Tibial nerve (tissue), 4 donors: ENCODE measurements at regions not wholly inside any gene's neighbourhood (a gene's known extent, or its start where the extent isn't known, plus 50 kb on each side); places are given as distances from the start of the nearest gene placed in this dataset.

Source experiments
- DNase-seq, 2 donors: peaks; one replicate each; pipeline ENCODE4 v3.0.0-alpha.2; 2019; ENCODE audit warnings: low spot score in 2 of 2
- H3K27ac ChIP-seq, 4 donors: fragments of 200-600 bp; sonication (generic) in 3 of 4; one replicate each; pipeline ENCODE4 v1.5.1; 2017 to 2019; ENCODE audit warnings: mild to moderate bottlenecking in 1 of 4
- H3K27me3 ChIP-seq, 2 donors: fragments of 200-600 bp; sonication (generic) in 1 of 2; one replicate each; pipeline versions ENCODE4 v1.5.1 to v1.6.0; 2017 to 2019
- H3K36me3 ChIP-seq, 3 donors: fragments of 200-600 bp; sonication (generic); one replicate each; pipeline ENCODE4 v1.5.1; 2018 to 2019
- H3K4me1 ChIP-seq, 4 donors: fragments of 200-600 bp; sonication (generic) in 3 of 4; one replicate each; pipeline ENCODE4 v1.5.1; 2017 to 2019
- H3K4me3 ChIP-seq, 4 donors: fragments of 200-600 bp; sonication (generic) in 3 of 4; one replicate each; pipeline ENCODE4 v1.5.1; 2017 to 2019; ENCODE audit warnings: mild to moderate bottlenecking in 1 of 4, moderate library complexity in 1 of 4
- H3K9me3 ChIP-seq, 4 donors: fragments of 200-600 bp; sonication (generic) in 3 of 4; one replicate each; pipeline ENCODE4 v1.5.1; 2017 to 2019
- EP300 ChIP-seq, 2 donors: sonication (generic); formaldehyde crosslinking; IDR thresholded peaks; one replicate each; pipeline ENCODE4 v1.6.1; 2017; ENCODE audit warnings: antibody characterized with exemption in 2 of 2, mild to moderate bottlenecking in 1 of 2
- POLR2A ChIP-seq, 2 donors: fragments of 450-650 bp; IDR thresholded peaks; one replicate each; pipeline ENCODE4 v1.6.1; 2017; ENCODE audit warnings: antibody characterized with exemption in 2 of 2, mild to moderate bottlenecking in 2 of 2, moderate library complexity in 2 of 2
- WGBS, 2 donors: methylation state at CpG; one replicate each; pipeline ENCODE4 v1.1.5; 2018; 5-methylcytosine and 5-hydroxymethylcytosine counted together
- TF ChIP-seq, protein P1 (sequence below), 5 experiments: fragments of 200-600 bp in 3 of 5; fragments of 450-650 bp in 2 of 5; sonication (generic) in 3 of 5; IDR thresholded peaks; one replicate each; pipeline ENCODE4 v1.5.1; 2016 to 2019; ENCODE audit warnings: antibody characterized with exemption in 5 of 5, mild to moderate bottlenecking in 3 of 5, moderate library complexity in 2 of 5

DNA sequence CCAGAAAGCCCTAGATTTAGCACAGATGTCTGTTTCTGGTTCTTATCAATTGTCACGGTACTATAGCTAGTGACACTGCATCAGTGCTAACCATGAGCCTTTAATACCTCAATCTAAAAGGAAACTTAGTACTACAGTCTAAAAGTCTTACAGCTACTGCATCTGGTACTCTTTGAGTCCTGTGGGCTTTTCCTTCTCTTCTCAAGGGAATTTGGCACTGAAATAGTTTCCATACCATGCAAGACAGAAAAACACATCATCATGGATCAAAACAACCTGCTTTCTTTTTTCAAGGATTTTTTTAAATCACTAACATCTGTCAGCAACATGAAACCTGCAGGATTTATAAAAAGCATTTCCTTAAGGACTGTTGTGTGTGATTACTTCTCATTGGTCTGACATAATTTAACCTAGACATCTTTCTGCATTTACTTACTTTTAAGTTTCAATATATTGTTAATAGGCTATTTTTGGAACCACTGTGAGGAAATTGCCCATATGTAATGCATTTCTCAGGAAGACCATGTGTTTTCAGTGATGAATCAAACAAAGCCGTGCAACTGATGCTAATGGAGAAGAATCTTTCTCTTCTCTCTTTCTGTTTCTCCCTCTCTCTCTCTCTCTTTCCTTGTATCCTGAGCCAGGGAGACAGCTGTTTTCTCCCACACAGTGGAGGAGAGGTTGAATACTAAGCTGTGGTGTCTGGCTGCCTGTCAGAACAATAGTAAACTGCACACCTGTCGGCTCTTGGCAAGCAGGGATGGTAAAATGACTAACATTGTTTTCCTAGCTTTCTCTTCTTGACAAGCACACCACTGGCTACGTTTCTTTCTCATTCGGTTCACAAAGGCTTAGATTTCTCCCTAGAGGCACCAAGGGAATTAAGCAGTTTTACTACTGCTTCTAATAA lies 273.4 kb downstream of the CSNK1G3 start:
- Histone ChIP-seq H3K27me3 (no peaks in the 10 kb centered on the region), H3K27ac (no peak overlapping the region), H3K4me3 (no peak overlapping the region), H3K9me3 (peaks cover 0 to 22% (median 0%) of the 10 kb centered on the region in 4 donors), H3K36me3 (no peaks in the 10 kb centered on the region), H3K4me1 (peaks cover 0 to 22% (median 9%) of the 10 kb centered on the region in 4 donors)
- TF ChIP-seq POLR2A (IDR thresholded peaks at IDR 0.05) (no peak), EP300 (IDR thresholded peaks at IDR 0.05) (no peak)
- TF ChIP-seq, protein P1, sequence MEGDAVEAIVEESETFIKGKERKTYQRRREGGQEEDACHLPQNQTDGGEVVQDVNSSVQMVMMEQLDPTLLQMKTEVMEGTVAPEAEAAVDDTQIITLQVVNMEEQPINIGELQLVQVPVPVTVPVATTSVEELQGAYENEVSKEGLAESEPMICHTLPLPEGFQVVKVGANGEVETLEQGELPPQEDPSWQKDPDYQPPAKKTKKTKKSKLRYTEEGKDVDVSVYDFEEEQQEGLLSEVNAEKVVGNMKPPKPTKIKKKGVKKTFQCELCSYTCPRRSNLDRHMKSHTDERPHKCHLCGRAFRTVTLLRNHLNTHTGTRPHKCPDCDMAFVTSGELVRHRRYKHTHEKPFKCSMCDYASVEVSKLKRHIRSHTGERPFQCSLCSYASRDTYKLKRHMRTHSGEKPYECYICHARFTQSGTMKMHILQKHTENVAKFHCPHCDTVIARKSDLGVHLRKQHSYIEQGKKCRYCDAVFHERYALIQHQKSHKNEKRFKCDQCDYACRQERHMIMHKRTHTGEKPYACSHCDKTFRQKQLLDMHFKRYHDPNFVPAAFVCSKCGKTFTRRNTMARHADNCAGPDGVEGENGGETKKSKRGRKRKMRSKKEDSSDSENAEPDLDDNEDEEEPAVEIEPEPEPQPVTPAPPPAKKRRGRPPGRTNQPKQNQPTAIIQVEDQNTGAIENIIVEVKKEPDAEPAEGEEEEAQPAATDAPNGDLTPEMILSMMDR (IDR thresholded peaks at IDR 0.05) = no peak
- 15 to 30% methylated on average over 5 of the region's 5 CpGs for WGBS, 2 donors
- no peak for DNase-seq

DNA sequence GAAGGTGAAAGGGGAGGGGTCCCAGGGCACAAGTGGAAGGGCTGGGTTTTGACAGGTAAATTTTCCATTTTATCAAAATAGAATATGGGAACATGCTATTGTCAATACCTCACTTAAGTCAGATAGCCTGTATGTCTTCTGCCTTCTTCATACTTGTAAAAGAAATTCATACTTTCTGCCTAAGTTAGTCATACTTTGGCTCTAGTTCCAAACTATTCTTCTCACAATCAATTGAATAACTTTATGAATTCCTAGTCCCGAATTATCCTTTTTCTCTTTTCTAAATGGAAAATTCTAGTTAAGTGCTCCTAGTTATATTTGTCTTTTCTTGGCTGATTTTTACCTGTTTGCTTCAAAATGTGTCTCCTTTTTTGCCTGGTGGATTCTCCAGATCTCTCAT lies 271.4 kb downstream of the CSNK1G3 start:
- no peak overlapping the region for H3K27ac ChIP-seq
- H3K9me3 ChIP-seq = peaks cover 0 to 2% (median 0%) of the 10 kb centered on the region in 4 donors
- no peaks in the 10 kb centered on the region for H3K36me3 ChIP-seq
- WGBS, 2 donors = 46 to 56% methylated on average over 1 of the region's 1 CpG
- H3K4me3 ChIP-seq = no peak overlapping the region
- H3K27me3 ChIP-seq = no peaks in the 10 kb centered on the region
- TF ChIP-seq EP300 (IDR thresholded peaks at IDR 0.05) (no peak), POLR2A (IDR thresholded peaks at IDR 0.05) (no peak)
- TF ChIP-seq, protein P1 (IDR thresholded peaks at IDR 0.05) = no peak
- H3K4me1 ChIP-seq = peaks cover 0 to 22% (median 9%) of the 10 kb centered on the region in 4 donors
- no peak for DNase-seq

DNA sequence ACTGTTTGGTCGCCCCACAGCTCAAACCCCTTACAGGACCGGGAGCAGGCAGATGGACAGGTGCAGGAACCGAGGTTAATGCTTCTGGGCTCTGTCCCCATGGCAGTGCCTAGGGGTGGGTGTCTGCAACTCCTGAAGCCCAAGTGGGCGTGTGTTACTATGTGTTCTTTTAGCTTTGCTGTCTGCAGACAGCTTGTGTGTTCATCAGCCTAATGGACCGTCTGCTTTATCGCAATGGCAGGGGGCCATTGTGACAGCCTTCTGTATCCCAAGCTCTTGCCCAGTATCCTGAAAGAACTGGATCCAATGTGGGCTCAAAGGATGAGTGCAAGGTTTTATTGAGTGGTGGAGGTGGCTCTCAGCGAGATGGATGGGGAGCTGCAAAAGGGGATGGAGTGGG lies 266.7 kb downstream of the CSNK1G3 start:
- Histone ChIP-seq H3K9me3 (no peaks in the 10 kb centered on the region), H3K36me3 (no peaks in the 10 kb centered on the region), H3K4me3 (no peak overlapping the region), H3K4me1 (no peaks in the 10 kb centered on the region), H3K27me3 (no peaks in the 10 kb centered on the region), H3K27ac (no peak overlapping the region)
- TF ChIP-seq, protein P1 (IDR thresholded peaks at IDR 0.05) = no peak
- no peak for TF ChIP-seq EP300 (IDR thresholded peaks at IDR 0.05)
- no peak for TF ChIP-seq POLR2A (IDR thresholded peaks at IDR 0.05)
- no peak for DNase-seq
- 92 to 99% methylated on average over 7 of the region's 7 CpGs for WGBS, 2 donors

DNA sequence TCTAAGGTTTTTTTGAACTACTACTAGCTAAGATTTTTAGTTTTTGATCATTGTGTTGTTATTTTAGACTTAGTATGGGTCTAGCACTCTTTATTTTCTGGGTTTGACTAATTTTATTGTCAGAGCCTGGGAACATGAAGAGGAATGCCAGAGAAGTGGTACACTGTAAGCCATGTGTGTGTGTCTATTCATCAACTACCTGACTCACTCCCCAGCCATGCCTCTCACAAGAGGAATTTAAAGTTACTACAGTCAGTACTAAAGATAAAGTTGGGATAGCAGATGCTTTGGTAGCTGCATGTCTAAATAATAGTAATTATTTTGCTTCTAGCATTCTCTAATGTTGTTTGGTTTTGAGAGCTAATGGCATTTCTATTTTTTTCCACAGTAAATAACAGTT lies 264.8 kb downstream of the CSNK1G3 start:
- no peak for DNase-seq
- Histone ChIP-seq H3K9me3 (peaks cover 0 to 17% (median 2%) of the 10 kb centered on the region in 4 donors), H3K4me1 (no peaks in the 10 kb centered on the region), H3K36me3 (no peaks in the 10 kb centered on the region), H3K27ac (no peak overlapping the region), H3K4me3 (no peak overlapping the region), H3K27me3 (no peaks in the 10 kb centered on the region)
- TF ChIP-seq, protein P1 (IDR thresholded peaks at IDR 0.05) = no peak
- no peak for TF ChIP-seq EP300 (IDR thresholded peaks at IDR 0.05)
- no peak for TF ChIP-seq POLR2A (IDR thresholded peaks at IDR 0.05)

DNA sequence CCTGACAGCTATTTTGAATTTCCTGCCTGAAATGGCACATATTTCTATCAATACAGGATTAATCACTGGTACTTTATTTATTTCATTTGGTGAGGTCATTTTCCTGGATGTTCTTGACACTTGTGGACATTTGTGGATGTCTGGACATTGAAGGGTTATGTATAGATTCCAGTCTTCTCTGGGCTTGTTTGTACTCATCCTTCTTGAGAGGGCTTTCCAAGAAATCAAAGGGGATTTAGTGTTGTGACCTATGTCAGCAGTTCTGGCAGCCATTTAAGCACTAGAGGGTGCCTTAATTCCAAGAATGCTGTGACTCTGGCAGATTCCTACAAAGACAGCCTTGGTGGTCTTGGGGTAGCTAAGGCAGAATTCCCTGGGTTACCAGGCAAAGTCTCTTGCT lies 259.7 kb downstream of the CSNK1G3 start:
- Histone ChIP-seq H3K36me3 (no peaks in the 10 kb centered on the region), H3K9me3 (peaks cover 0 to 37% (median 4%) of the 10 kb centered on the region in 4 donors), H3K27ac (no peak overlapping the region), H3K4me1 (no peaks in the 10 kb centered on the region), H3K27me3 (no peaks in the 10 kb centered on the region), H3K4me3 (no peak overlapping the region)
- TF ChIP-seq POLR2A (IDR thresholded peaks at IDR 0.05) = no peak
- TF ChIP-seq, protein P1 (IDR thresholded peaks at IDR 0.05) = no peak
- no peak for TF ChIP-seq EP300 (IDR thresholded peaks at IDR 0.05)
- DNase-seq = no peak
